Effector memory CD8-positive, alpha-beta T cell (primary cell): ENCODE measurements at regions not wholly inside any gene's neighbourhood (a gene's known extent, or its start where the extent isn't known, plus 50 kb on each side); places are given as distances from the start of the nearest gene placed in this dataset.

ENCODE experiments used
- ATAC-seq: fragments of 150-1000 bp; cut with Tn5 transposase; replicated peaks from 2 replicates; pipeline ENCODE4 v1.10.0; 2021; ENCODE audit warnings: mild to moderate bottlenecking, moderate library complexity
- DNase-seq, 3 experiments: peaks; one replicate each; pipeline ENCODE4 v3.0.0; 2021
- H3K27ac Mint-ChIP-seq, 2 donors: one replicate each; pipeline ENCODE4 v1.8.0; 2022; ENCODE audit warnings: mild to moderate bottlenecking in 2 of 2, mixed read lengths in 2 of 2, moderate library complexity in 2 of 2
- H3K27me3 Mint-ChIP-seq, 2 donors: one replicate each; pipeline ENCODE4 v1.8.0; 2022; ENCODE audit warnings: mixed read lengths in 2 of 2
- H3K36me3 Mint-ChIP-seq: one replicate; pipeline ENCODE4 v1.8.0; 2022; ENCODE audit warnings: mild to moderate bottlenecking, moderate library complexity, mixed read lengths; ENCODE audit not compliant: insufficient read depth
- H3K4me1 Mint-ChIP-seq, 2 donors: one replicate each; pipeline ENCODE4 v1.8.0; 2022; ENCODE audit warnings: low read depth in 2 of 2, mixed read lengths in 2 of 2
- H3K4me3 Mint-ChIP-seq, 2 donors: one replicate each; pipeline ENCODE4 v1.8.0; 2022; ENCODE audit warnings: mild to moderate bottlenecking in 2 of 2, mixed read lengths in 2 of 2, moderate library complexity in 2 of 2
- H3K9me3 Mint-ChIP-seq, 2 donors: one replicate each; pipeline ENCODE4 v1.8.0; 2022; ENCODE audit warnings: mixed read lengths in 2 of 2

GRCh38 chr6:140775061-140775460 is 1357.7 kb upstream of the GJE1 start:
- H3K9me3 Mint-ChIP-seq = no peaks in the 10 kb centered on the region
- H3K4me1 Mint-ChIP-seq = peaks cover 0 to 3% of the 10 kb centered on the region in 2 donors
- H3K27me3 Mint-ChIP-seq = no peaks in the 10 kb centered on the region

GRCh38 chr6:140774080-140774505 is 1358.6 kb upstream of the GJE1 start:
- H3K9me3 Mint-ChIP-seq = no peaks in the 10 kb centered on the region
- no peak overlapping the region for H3K27ac Mint-ChIP-seq
- peak; percentile 81 for ATAC-seq
- no peak overlapping the region for H3K4me3 Mint-ChIP-seq
- no peaks in the 10 kb centered on the region for H3K36me3 Mint-ChIP-seq
- H3K27me3 Mint-ChIP-seq = no peaks in the 10 kb centered on the region
- H3K4me1 Mint-ChIP-seq = peaks cover 0 to 3% of the 10 kb centered on the region in 2 donors
- no peak for DNase-seq

More at GRCh38 chr6:140775061-140775460, 1357.7 kb upstream of the GJE1 start:
- no peaks in the 10 kb centered on the region for H3K36me3 Mint-ChIP-seq
- ATAC-seq = no peak
- no peak overlapping the region for H3K27ac Mint-ChIP-seq
- H3K4me3 Mint-ChIP-seq = no peak overlapping the region
- DNase-seq = no peak

- Mint-ChIP-seq H3K4me1 (peaks cover 0 to 3% of the 10 kb centered on the region in 2 donors), H3K36me3 (no peaks in the 10 kb centered on the region), H3K27ac (no peak overlapping the region), H3K27me3 (no peaks in the 10 kb centered on the region), H3K9me3 (no peaks in the 10 kb centered on the region), H3K4me3 (no peak overlapping the region)
- ATAC-seq (no peak), DNase-seq (no peak)
Observed at GRCh38 chr6:140773276-140773675, 1359.4 kb upstream of the GJE1 start.

GRCh38 chr6:140772576-140772975 is 1360.1 kb upstream of the GJE1 start:
- H3K4me3 Mint-ChIP-seq = no peak overlapping the region
- no peaks in the 10 kb centered on the region for H3K36me3 Mint-ChIP-seq
- DNase-seq (no peak), ATAC-seq (no peak)
- H3K27ac Mint-ChIP-seq = no peak overlapping the region
- peaks cover 0 to 3% of the 10 kb centered on the region in 2 donors for H3K4me1 Mint-ChIP-seq
- no peaks in the 10 kb centered on the region for H3K27me3 Mint-ChIP-seq
- no peaks in the 10 kb centered on the region for H3K9me3 Mint-ChIP-seq

- Mint-ChIP-seq H3K27ac (no peak overlapping the region), H3K27me3 (no peaks in the 10 kb centered on the region), H3K4me1 (no peaks in the 10 kb centered on the region), H3K9me3 (no peaks in the 10 kb centered on the region), H3K36me3 (no peaks in the 10 kb centered on the region), H3K4me3 (no peak overlapping the region)
- ATAC-seq (no peak), DNase-seq (no peak)
Observed at GRCh38 chr6:140768133-140768532, 1364.6 kb upstream of the GJE1 start.

- no peak overlapping the region for H3K4me3 Mint-ChIP-seq
- H3K36me3 Mint-ChIP-seq = no peaks in the 10 kb centered on the region
- no peaks in the 10 kb centered on the region for H3K4me1 Mint-ChIP-seq
- H3K27me3 Mint-ChIP-seq = no peaks in the 10 kb centered on the region
- ATAC-seq = no peak
- no peaks in the 10 kb centered on the region for H3K9me3 Mint-ChIP-seq
- no peak overlapping the region for H3K27ac Mint-ChIP-seq
- DNase-seq = no peak
Observed at GRCh38 chr6:140766999-140767398, 1365.7 kb upstream of the GJE1 start.

- H3K4me1 Mint-ChIP-seq = no peaks in the 10 kb centered on the region
- H3K36me3 Mint-ChIP-seq = no peaks in the 10 kb centered on the region
- peaks cover 0 to 1% of the 10 kb centered on the region in 2 donors for H3K9me3 Mint-ChIP-seq
- no peak overlapping the region for H3K4me3 Mint-ChIP-seq
- H3K27ac Mint-ChIP-seq = no peak overlapping the region
- ATAC-seq (no peak), DNase-seq (no peak)
- H3K27me3 Mint-ChIP-seq = no peaks in the 10 kb centered on the region
Observed at GRCh38 chr6:140758169-140758877, 1374.4 kb upstream of the GJE1 start.

GRCh38 chr6:140752234-140752633 is 1377.8 kb upstream of the CITED2 start:
- H3K4me1 Mint-ChIP-seq = no peaks in the 10 kb centered on the region
- no peak for ATAC-seq
- H3K9me3 Mint-ChIP-seq = peaks cover 0 to 3% of the 10 kb centered on the region in 2 donors
- H3K27ac Mint-ChIP-seq = no peak overlapping the region
- DNase-seq = no peak
- no peaks in the 10 kb centered on the region for H3K27me3 Mint-ChIP-seq
- H3K4me3 Mint-ChIP-seq = no peak overlapping the region
- H3K36me3 Mint-ChIP-seq = no peaks in the 10 kb centered on the region

GRCh38 chr6:140747114-140747513 is 1372.7 kb upstream of the CITED2 start:
- no peak for DNase-seq
- no peak for ATAC-seq
- no peak overlapping the region for H3K4me3 Mint-ChIP-seq
- no peaks in the 10 kb centered on the region for H3K36me3 Mint-ChIP-seq
- no peaks in the 10 kb centered on the region for H3K4me1 Mint-ChIP-seq
- no peaks in the 10 kb centered on the region for H3K27me3 Mint-ChIP-seq
- H3K9me3 Mint-ChIP-seq = peaks cover 0 to 5% of the 10 kb centered on the region in 2 donors
- no peak overlapping the region for H3K27ac Mint-ChIP-seq

GRCh38 chr6:140744659-140745320 is 1370.3 kb upstream of the CITED2 start:
- Mint-ChIP-seq H3K27me3 (no peaks in the 10 kb centered on the region), H3K4me1 (no peaks in the 10 kb centered on the region), H3K27ac (no peak overlapping the region), H3K36me3 (no peaks in the 10 kb centered on the region), H3K9me3 (peaks cover 0 to 5% of the 10 kb centered on the region in 2 donors), H3K4me3 (no peak overlapping the region)
- DNase-seq = no peak
- ATAC-seq = no peak

- Mint-ChIP-seq H3K27ac (no peak overlapping the region), H3K4me1 (no peaks in the 10 kb centered on the region), H3K27me3 (no peaks in the 10 kb centered on the region), H3K4me3 (no peak overlapping the region), H3K9me3 (no peaks in the 10 kb centered on the region), H3K36me3 (no peaks in the 10 kb centered on the region)
- ATAC-seq = no peak
- no peak for DNase-seq
Observed at GRCh38 chr6:140736231-140736630, 1361.8 kb upstream of the CITED2 start.

GRCh38 chr6:140732991-140733390 is 1358.5 kb upstream of the CITED2 start:
- ATAC-seq = no peak
- H3K9me3 Mint-ChIP-seq = no peaks in the 10 kb centered on the region
- H3K27me3 Mint-ChIP-seq = no peaks in the 10 kb centered on the region

GRCh38 chr6:140732155-140732554 is 1357.7 kb upstream of the CITED2 start:
- no peak for ATAC-seq
- Mint-ChIP-seq H3K4me1 (no peaks in the 10 kb centered on the region), H3K4me3 (no peak overlapping the region), H3K27me3 (no peaks in the 10 kb centered on the region), H3K27ac (no peak overlapping the region), H3K9me3 (no peaks in the 10 kb centered on the region), H3K36me3 (no peaks in the 10 kb centered on the region)
- no peak for DNase-seq

More at GRCh38 chr6:140732991-140733390, 1358.5 kb upstream of the CITED2 start:
- DNase-seq = no peak
- Mint-ChIP-seq H3K36me3 (no peaks in the 10 kb centered on the region), H3K27ac (no peak overlapping the region), H3K4me1 (no peaks in the 10 kb centered on the region), H3K4me3 (no peak overlapping the region)

- H3K27me3 Mint-ChIP-seq = no peaks in the 10 kb centered on the region
- DNase-seq = no peak
- no peak overlapping the region for H3K27ac Mint-ChIP-seq
- H3K4me1 Mint-ChIP-seq = no peaks in the 10 kb centered on the region
- no peak for ATAC-seq
- no peaks in the 10 kb centered on the region for H3K9me3 Mint-ChIP-seq
- no peaks in the 10 kb centered on the region for H3K36me3 Mint-ChIP-seq
- no peak overlapping the region for H3K4me3 Mint-ChIP-seq
Observed at GRCh38 chr6:140731741-140732140, 1357.3 kb upstream of the CITED2 start.
